HG03565 (cell line): ENCODE measurements at regions not wholly inside any gene's neighbourhood (a gene's known extent, or its start where the extent isn't known, plus 50 kb on each side); places are given as distances from the start of the nearest gene placed in this dataset.
"Not testable (repeated sequence)": the region's sequence is repeated elsewhere in the genome, so short reads cannot be mapped to it uniquely, and the experiment has no call there.

Source experiments
- ATAC-seq: cut with Tn5 transposase; IDR thresholded peaks from one replicate; pipeline ENCODE4 v1.9.1; 2021; ENCODE audit warnings: mild to moderate bottlenecking, moderate library complexity; ENCODE audit not compliant: unreplicated experiment

- no peak for ATAC-seq
These were observed 650.7 kb upstream of the GRID2 start for GRCh38 chr4:91653067-91653466.

GRCh38 chr4:91681091-91681490, 622.7 kb upstream of the GRID2 start:
- ATAC-seq: no peak

- no peak for ATAC-seq
These were observed 622.2 kb upstream of the GRID2 start for GRCh38 chr4:91681544-91681943.

- ATAC-seq: no peak
These were observed 618.8 kb upstream of the GRID2 start for GRCh38 chr4:91684955-91685354.

GRCh38 chr4:91688413-91688812, 615.4 kb upstream of the GRID2 start:
- no peak for ATAC-seq

- ATAC-seq: not testable (repeated sequence)
These were observed 604.1 kb upstream of the GRID2 start for GRCh38 chr4:91699691-91700090.

- ATAC-seq: no peak
These were observed 573.9 kb upstream of the GRID2 start for GRCh38 chr4:91729851-91730250.

GRCh38 chr4:91734682-91735081, 569.1 kb upstream of the GRID2 start:
- ATAC-seq: no peak

- ATAC-seq: not testable (repeated sequence)
These were observed 564.9 kb upstream of the GRID2 start for GRCh38 chr4:91738831-91739230.

GRCh38 chr4:91746551-91746950, 557.2 kb upstream of the GRID2 start:
- no peak for ATAC-seq

GRCh38 chr4:91751961-91752360, 551.8 kb upstream of the GRID2 start:
- ATAC-seq: no peak

GRCh38 chr4:91754716-91755115, 549.0 kb upstream of the GRID2 start:
- ATAC-seq: no peak

GRCh38 chr4:91758487-91758886, 545.3 kb upstream of the GRID2 start:
- ATAC-seq: no peak

GRCh38 chr4:91764085-91764484, 539.7 kb upstream of the GRID2 start:
- ATAC-seq: no peak

- ATAC-seq: no peak
These were observed 533.9 kb upstream of the GRID2 start for GRCh38 chr4:91769912-91770311.

GRCh38 chr4:91791631-91792030, 512.1 kb upstream of the GRID2 start:
- ATAC-seq: not testable (repeated sequence)

GRCh38 chr4:91795947-91796346, 507.8 kb upstream of the GRID2 start:
- ATAC-seq: no peak

- no peak for ATAC-seq
These were observed 491.4 kb upstream of the GRID2 start for GRCh38 chr4:91812319-91812718.

- ATAC-seq: no peak
These were observed 479.0 kb upstream of the GRID2 start for GRCh38 chr4:91824773-91825172.

- no peak for ATAC-seq
These were observed 477.6 kb upstream of the GRID2 start for GRCh38 chr4:91826186-91826585.

- ATAC-seq: no peak
These were observed 475.9 kb upstream of the GRID2 start for GRCh38 chr4:91827914-91828313.

- ATAC-seq: no peak
These were observed 474.2 kb upstream of the GRID2 start for GRCh38 chr4:91829531-91829930.

- no peak for ATAC-seq
These were observed 472.9 kb upstream of the GRID2 start for GRCh38 chr4:91830681-91831395.
